Heart left ventricle (tissue), 16 donors: ENCODE measurements at regions not wholly inside any gene's neighbourhood (a gene's known extent, or its start where the extent isn't known, plus 50 kb on each side); places are given as distances from the start of the nearest gene placed in this dataset.

Source experiments
- ATAC-seq, 4 donors: fragments of 200-7000 bp; cut with Tn5 transposase; one replicate each; pipeline ENCODE4 v1.9.1; 2020 to 2022; ENCODE audit warnings: moderate library complexity in 4 of 4, mild to moderate bottlenecking in 3 of 4, moderate number of reproducible peaks in 1 of 4
- DNase-seq, 5 donors: peaks; one replicate each; pipeline ENCODE4 v3.0.0-alpha.2; 2020
- H3K27ac ChIP-seq, 12 donors: fragments of 200-600 bp; sonication (generic) in 4 of 12; one replicate each; pipeline versions ENCODE4 v1.5.0 to v1.8.0; 2016 to 2022; ENCODE audit warnings: mild to moderate bottlenecking in 2 of 12
- H3K27me3 ChIP-seq, 9 donors: fragments of 200-600 bp; sonication (generic) in 2 of 9; one replicate each; pipeline versions ENCODE4 v1.5.1 to v1.8.0; 2016 to 2022; ENCODE audit warnings: mild to moderate bottlenecking in 3 of 9
- H3K36me3 ChIP-seq, 9 donors: fragments of 200-600 bp; sonication (generic) in 2 of 9; one replicate each; pipeline versions ENCODE4 v1.5.0 to v1.8.0; 2018 to 2022; ENCODE audit warnings: mild to moderate bottlenecking in 2 of 9
- H3K4me1 ChIP-seq, 12 donors: fragments of 200-600 bp; sonication (generic) in 4 of 12; one replicate each; pipeline versions ENCODE4 v1.5.0 to v1.8.0; 2016 to 2022; ENCODE audit warnings: mild to moderate bottlenecking in 3 of 12
- H3K4me3 ChIP-seq, 12 donors: fragments of 200-600 bp; sonication (generic) in 4 of 12; one replicate each; pipeline versions ENCODE4 v1.5.0 to v1.8.0; 2017 to 2022; ENCODE audit warnings: mild to moderate bottlenecking in 9 of 12, moderate library complexity in 4 of 12
- H3K9me3 ChIP-seq, 12 donors: fragments of 200-600 bp; sonication (generic) in 4 of 12; one replicate each; pipeline versions ENCODE4 v1.5.0 to v1.8.0; 2016 to 2022; ENCODE audit warnings: mild to moderate bottlenecking in 1 of 12
- POLR2A ChIP-seq, 2 donors: fragments of 450-650 bp; IDR thresholded peaks; one replicate each; pipeline ENCODE4 v1.6.1; 2017; ENCODE audit warnings: antibody characterized with exemption in 2 of 2, mild to moderate bottlenecking in 2 of 2, moderate library complexity in 2 of 2
- WGBS, 4 donors: extraction: QIAGEN DNeasy Blood & Tissue Kit in 2 of 4; methylation state at CpG; one replicate each; pipeline versions ENCODE4 v1.1.5 to v1.1.7; 2013 to 2018; 5-methylcytosine and 5-hydroxymethylcytosine counted together
- intact Hi-C, 10 donors: fragments of 100-400 bp; cut with DNase I; formaldehyde crosslinking; loops; one replicate each; pipeline versions ENCODE4 v1.11.1 to v1.14.2; 2022
- TF ChIP-seq, protein P1 (sequence below), 12 donors: fragments of 200-600 bp; sonication (generic) in 4 of 12; IDR thresholded peaks; one replicate each; pipeline versions ENCODE4 v1.5.0 to v1.8.0; 2018 to 2022; ENCODE audit warnings: antibody characterized with exemption in 12 of 12, mild to moderate bottlenecking in 5 of 12
- donor health status: ischemic (EF 13 %, LVEDD 7.1; RV severe dilation, severe dysfunction).
- donor health status: healthy with polysubstance abuse.
- donor health status: DM: no; HTN: yes; CAD: no.
- donor health status: DM: no; HTN: no; CAD: no.
- donor health status: ischemic (EF 25% LVEDD 6.9; RV normal size, moderate dysfunction).
- donor health status: ischemic (EF 25% LVEDD 5.7; RV mildly dilated, moderate dysfunction).
- donor health status: healthy.
- donor health status: DM: yes; HTN: yes; CAD: no.
- donor health status: ischemic (EF 35%, LVEDD 5.7; RV mildly dilated, moderate dysfunction).
- donor health status: nonischemic (EF 11% LVEDD 7.7; RV severe dilation, severe dysfunction).
- donor health status: DM: yes; HTN: yes; CAD: no.
- donor health status: PGD.
- donor health status: ischemic (EF 29% LVEDD 5.4; RV normal size, mild dysfunction).
- donor health status: nonischemic (EF 23%, LVEDD 6.1; RV moderate dilation, normal function).

DNA sequence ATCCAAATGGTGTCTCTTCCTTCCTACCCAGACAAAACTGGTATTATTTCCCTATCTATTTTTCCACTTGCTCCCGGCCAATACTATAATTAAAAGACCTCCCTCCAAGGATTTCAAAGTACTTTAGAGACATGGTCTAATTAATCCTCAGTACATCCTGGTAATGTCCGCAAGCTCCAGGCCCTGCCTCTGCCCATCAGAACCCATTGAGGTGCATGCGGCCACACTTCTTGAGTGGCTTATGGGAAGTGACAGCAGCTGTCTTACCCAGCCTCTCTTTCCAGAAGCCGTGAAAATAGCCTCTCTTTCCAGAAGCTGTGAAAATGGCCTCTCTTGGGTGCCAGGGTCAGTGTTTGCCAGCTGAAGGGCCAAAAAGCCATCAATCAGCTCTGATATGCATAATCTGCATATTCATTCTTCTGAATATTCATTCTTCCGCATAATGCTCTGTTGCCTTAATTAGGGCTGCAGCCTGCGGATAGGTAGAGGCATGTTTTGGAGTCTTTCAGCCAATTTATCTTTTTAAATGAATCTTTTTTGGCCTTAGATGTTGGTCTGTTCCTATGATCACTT lies 148.4 kb upstream of the TMTC4 start:
- WGBS, 4 donors, result 85 to 89% (median 87%) methylated on average over 6 of the region's 6 CpGs
- Histone ChIP-seq H3K4me1 (no peaks in the 10 kb centered on the region), H3K9me3 (peaks cover 0 to 9% (median 0%) of the 10 kb centered on the region in 12 donors), H3K27ac (no peak overlapping the region), H3K36me3 (no peaks in the 10 kb centered on the region), H3K27me3 (no peaks in the 10 kb centered on the region), H3K4me3 (no peak overlapping the region)
- no peak for TF ChIP-seq POLR2A (IDR thresholded peaks at IDR 0.05)
- TF ChIP-seq, protein P1, sequence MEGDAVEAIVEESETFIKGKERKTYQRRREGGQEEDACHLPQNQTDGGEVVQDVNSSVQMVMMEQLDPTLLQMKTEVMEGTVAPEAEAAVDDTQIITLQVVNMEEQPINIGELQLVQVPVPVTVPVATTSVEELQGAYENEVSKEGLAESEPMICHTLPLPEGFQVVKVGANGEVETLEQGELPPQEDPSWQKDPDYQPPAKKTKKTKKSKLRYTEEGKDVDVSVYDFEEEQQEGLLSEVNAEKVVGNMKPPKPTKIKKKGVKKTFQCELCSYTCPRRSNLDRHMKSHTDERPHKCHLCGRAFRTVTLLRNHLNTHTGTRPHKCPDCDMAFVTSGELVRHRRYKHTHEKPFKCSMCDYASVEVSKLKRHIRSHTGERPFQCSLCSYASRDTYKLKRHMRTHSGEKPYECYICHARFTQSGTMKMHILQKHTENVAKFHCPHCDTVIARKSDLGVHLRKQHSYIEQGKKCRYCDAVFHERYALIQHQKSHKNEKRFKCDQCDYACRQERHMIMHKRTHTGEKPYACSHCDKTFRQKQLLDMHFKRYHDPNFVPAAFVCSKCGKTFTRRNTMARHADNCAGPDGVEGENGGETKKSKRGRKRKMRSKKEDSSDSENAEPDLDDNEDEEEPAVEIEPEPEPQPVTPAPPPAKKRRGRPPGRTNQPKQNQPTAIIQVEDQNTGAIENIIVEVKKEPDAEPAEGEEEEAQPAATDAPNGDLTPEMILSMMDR (IDR thresholded peaks at IDR 0.05), result no peak
- ATAC-seq (no peak), DNase-seq (no peak)
- intact Hi-C loops, result no loop called here

DNA sequence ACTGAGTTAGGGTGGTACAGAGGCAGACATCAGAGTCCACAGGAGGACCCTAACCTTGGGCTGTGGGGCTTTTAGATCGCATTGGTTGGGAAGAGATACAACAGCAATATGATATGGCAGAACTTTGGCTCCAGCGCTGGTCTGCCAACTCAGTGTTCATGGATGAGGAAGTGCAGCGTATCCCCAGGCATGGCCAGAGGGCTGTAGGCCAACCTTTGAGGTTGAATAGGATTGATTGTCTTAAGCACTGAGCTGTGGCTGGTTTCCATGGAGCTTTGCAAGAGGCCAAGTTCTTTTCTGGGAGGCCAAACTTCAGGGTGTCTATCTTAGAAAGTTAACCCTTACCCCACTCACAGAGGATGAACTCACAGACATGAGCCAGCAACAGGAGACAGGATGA lies 144.1 kb upstream of the TMTC4 start:
- peaks cover 0 to 15% (median 0%) of the 10 kb centered on the region in 12 donors for H3K9me3 ChIP-seq
- ATAC-seq (no peak), DNase-seq (no peak)
- H3K36me3 ChIP-seq, result no peaks in the 10 kb centered on the region
- intact Hi-C loops, result no loop called here
- H3K4me3 ChIP-seq, result no peak overlapping the region
- H3K27ac ChIP-seq, result no peak overlapping the region
- TF ChIP-seq POLR2A (IDR thresholded peaks at IDR 0.05), result no peak
- TF ChIP-seq, protein P1 (IDR thresholded peaks at IDR 0.05), result no peak
- peaks cover 0 to 3% (median 0%) of the 10 kb centered on the region in 12 donors for H3K4me1 ChIP-seq
- 52 to 79% (median 66%) methylated on average over 3 of the region's 3 CpGs for WGBS, 4 donors
- H3K27me3 ChIP-seq, result no peaks in the 10 kb centered on the region

DNA sequence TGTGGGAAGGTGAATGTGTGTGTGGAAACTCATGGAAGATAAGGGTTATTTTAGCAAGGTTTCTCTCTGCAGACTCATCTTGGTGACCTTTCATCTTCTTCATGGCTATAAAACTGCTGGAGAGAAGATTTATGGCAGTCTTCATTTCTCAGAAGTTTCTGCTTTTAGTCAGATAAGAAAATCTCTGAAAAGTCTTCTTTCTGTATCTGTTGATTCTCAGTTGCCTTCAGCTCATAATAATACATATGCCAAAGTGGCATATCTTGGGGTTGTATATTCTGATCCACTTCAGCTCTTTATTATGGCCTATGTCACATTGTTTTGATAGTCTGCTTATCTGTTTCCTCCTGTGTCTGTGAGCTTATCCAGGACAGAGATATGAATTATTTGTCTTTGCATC lies 143.3 kb upstream of the TMTC4 start:
- Histone ChIP-seq H3K4me1 (peaks cover 0 to 6% (median 0%) of the 10 kb centered on the region in 12 donors), H3K27ac (no peak overlapping the region), H3K36me3 (no peaks in the 10 kb centered on the region), H3K27me3 (no peaks in the 10 kb centered on the region), H3K4me3 (no peak overlapping the region), H3K9me3 (peaks cover 0 to 15% (median 0%) of the 10 kb centered on the region in 12 donors)
- DNase-seq (no peak), ATAC-seq (no peak)
- intact Hi-C loops, result no loop called here
- TF ChIP-seq POLR2A (IDR thresholded peaks at IDR 0.05), result no peak

DNA sequence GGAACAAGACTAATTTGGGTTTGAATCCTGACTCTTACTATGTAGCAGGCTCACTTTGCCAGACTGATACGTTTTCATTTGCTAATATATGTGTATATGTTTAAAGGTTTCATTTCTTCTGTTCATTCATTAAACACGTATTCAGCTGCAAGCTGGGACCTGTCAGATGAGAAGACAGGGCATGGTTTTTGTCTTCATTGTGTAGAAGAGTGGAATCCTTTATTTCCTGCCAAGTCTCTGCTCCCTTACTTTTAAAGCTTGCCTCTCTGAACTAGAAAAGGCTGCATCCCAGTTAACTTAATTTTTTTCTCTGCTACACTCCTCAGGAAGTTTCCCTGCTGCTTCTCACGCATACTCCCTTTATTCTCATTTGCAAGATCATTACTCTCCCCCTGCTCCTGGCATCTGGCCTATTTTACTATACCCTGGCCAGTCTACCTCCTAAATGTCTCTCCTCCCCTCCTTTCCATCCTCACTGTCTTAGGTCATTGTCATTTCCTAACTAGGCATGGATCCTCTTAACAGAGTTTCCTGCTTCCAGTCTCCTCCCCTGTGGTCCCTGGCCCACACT lies 141.0 kb upstream of the TMTC4 start:
- Histone ChIP-seq H3K4me1 (peaks cover 0 to 6% (median 0%) of the 10 kb centered on the region in 12 donors), H3K36me3 (no peaks in the 10 kb centered on the region), H3K9me3 (peaks cover 0 to 15% (median 0%) of the 10 kb centered on the region in 12 donors), H3K4me3 (no peak overlapping the region), H3K27ac (no peak overlapping the region), H3K27me3 (no peaks in the 10 kb centered on the region)
- ATAC-seq (no peak), DNase-seq (no peak)
- intact Hi-C loops, result no loop called here
- 46 to 55% (median 52%) methylated on average over 3 of the region's 3 CpGs for WGBS, 4 donors
- no peak for TF ChIP-seq POLR2A (IDR thresholded peaks at IDR 0.05)
- TF ChIP-seq, protein P1 (IDR thresholded peaks at IDR 0.05), result no peak
